Islet of Langerhans (tissue), 1 donor: ENCODE measurements at regions not wholly inside any gene's neighbourhood (a gene's known extent, or its start where the extent isn't known, plus 50 kb on each side); places are given as distances from the start of the nearest gene placed in this dataset.
A peak's percentile ranks its signal among the peaks of the same experiment; 100 is the strongest.

Experiments used
- FAIRE-seq: peaks from one replicate; lab custom pipeline; 2011; peaks lifted over from hg19 to GRCh38; lab: Jason Lieb, UNC

GRCh38 chr6:21967056-21967974 lies 329.5 kb downstream of the PRL start:
- no peak for FAIRE-seq

GRCh38 chr6:21968411-21968810 lies 328.4 kb downstream of the PRL start:
- no peak for FAIRE-seq

GRCh38 chr6:21969192-21969591 lies 327.6 kb downstream of the PRL start:
- FAIRE-seq = no peak

- no peak for FAIRE-seq
Observed at GRCh38 chr6:21970569-21971300, 326.1 kb downstream of the PRL start.

- FAIRE-seq = no peak
Observed at GRCh38 chr6:21971541-21971940, 325.3 kb downstream of the PRL start.

- FAIRE-seq = no peak
Observed at GRCh38 chr6:21972516-21972915, 324.3 kb downstream of the PRL start.

GRCh38 chr6:21977346-21977745 lies 319.5 kb downstream of the PRL start:
- no peak for FAIRE-seq

- FAIRE-seq = no peak
Observed at GRCh38 chr6:21981235-21981833, 315.5 kb downstream of the PRL start.

- no peak for FAIRE-seq
Observed at GRCh38 chr6:21984135-21984534, 312.7 kb downstream of the PRL start.

- FAIRE-seq = no peak
Observed at GRCh38 chr6:21984561-21984960, 312.3 kb downstream of the PRL start.

- no peak for FAIRE-seq
Observed at GRCh38 chr6:21985904-21986303, 310.9 kb downstream of the PRL start.

GRCh38 chr6:21986703-21987102 lies 310.1 kb downstream of the PRL start:
- no peak for FAIRE-seq

- FAIRE-seq = peak; percentile 95
Observed at GRCh38 chr6:21987501-21987957, 309.3 kb downstream of the PRL start.

GRCh38 chr6:21990577-21990976 lies 306.3 kb downstream of the PRL start:
- no peak for FAIRE-seq

GRCh38 chr6:21992178-21992967 lies 304.5 kb downstream of the PRL start:
- FAIRE-seq = no peak

- no peak for FAIRE-seq
Observed at GRCh38 chr6:21993841-21994240, 303.0 kb downstream of the PRL start.

- FAIRE-seq = no peak
Observed at GRCh38 chr6:21994821-21995220, 302.0 kb downstream of the PRL start.

- FAIRE-seq = no peak
Observed at GRCh38 chr6:21995318-21995717, 301.5 kb downstream of the PRL start.

GRCh38 chr6:21996425-21997118 lies 300.3 kb downstream of the PRL start:
- FAIRE-seq = no peak

- FAIRE-seq = no peak
Observed at GRCh38 chr6:21997119-21998037, 299.5 kb downstream of the PRL start.
